GM13976 (cell line): ENCODE measurements at regions not wholly inside any gene's neighbourhood (a gene's known extent, or its start where the extent isn't known, plus 50 kb on each side); places are given as distances from the start of the nearest gene placed in this dataset.

Source experiments
- DNase-seq: peaks from one replicate; pipeline ENCODE4 v3.0.0; 2012; ENCODE audit warnings: low spot score
- in situ Hi-C: fragments of 300-500 bp; cut with MboI; formaldehyde crosslinking; loops from one replicate; pipeline ENCODE4 v1.12.0; 2022; ENCODE audit warnings: low sequenced_read_pairs, mixed read lengths, inconsistent platforms; ENCODE audit not compliant: unreplicated experiment
- TF ChIP-seq, protein P1 (sequence below): IDR thresholded peaks from 2 replicates; pipeline ENCODE4 v1.5.1; 2012; ENCODE audit warnings: borderline replicate concordance, mild to moderate bottlenecking; ENCODE audit not compliant: insufficient read depth; ENCODE audit errors: extremely low read depth, missing control alignments, control extremely low read depth

DNA sequence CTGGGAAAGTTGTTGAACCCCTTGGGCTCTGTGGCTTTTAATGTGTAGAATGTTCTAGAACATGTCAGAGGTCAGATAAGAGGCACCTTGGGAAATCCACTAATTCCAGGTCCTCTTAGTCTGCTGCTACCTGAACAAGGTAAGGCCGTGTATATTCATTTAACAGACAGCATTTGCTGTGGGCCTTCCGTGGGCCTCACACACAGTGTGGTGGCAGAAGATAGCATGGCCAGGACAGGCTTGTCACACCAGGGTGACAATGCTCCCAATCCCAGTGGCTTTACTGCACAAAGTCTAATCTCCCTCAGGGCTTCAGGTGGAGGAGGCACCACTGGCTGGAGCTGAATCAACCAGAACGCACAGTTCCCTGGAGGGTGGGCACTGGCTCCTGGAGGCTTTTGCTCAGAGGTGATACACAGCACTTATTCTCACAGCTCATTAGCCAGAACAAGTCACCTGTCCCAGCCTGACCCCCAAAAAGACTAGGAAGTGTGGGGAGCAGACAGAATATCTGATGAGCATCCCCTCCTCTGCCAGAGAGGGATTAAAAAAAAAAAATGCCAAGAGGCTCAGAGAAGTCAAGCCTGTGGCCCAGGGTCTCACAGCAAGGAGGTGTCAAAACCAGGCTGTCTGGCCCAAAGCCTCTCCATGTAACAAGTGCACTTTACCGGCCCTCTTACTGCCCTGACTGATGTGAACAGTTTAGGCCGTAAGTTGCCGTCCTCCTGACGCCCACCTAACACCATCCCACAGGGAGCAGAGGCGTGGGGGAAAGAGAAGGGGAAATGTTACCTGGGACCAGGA lies 216.9 kb upstream of the RAB6C start:
- in situ Hi-C loops = no loop called here
- DNase-seq = no peak
- TF ChIP-seq, protein P1, sequence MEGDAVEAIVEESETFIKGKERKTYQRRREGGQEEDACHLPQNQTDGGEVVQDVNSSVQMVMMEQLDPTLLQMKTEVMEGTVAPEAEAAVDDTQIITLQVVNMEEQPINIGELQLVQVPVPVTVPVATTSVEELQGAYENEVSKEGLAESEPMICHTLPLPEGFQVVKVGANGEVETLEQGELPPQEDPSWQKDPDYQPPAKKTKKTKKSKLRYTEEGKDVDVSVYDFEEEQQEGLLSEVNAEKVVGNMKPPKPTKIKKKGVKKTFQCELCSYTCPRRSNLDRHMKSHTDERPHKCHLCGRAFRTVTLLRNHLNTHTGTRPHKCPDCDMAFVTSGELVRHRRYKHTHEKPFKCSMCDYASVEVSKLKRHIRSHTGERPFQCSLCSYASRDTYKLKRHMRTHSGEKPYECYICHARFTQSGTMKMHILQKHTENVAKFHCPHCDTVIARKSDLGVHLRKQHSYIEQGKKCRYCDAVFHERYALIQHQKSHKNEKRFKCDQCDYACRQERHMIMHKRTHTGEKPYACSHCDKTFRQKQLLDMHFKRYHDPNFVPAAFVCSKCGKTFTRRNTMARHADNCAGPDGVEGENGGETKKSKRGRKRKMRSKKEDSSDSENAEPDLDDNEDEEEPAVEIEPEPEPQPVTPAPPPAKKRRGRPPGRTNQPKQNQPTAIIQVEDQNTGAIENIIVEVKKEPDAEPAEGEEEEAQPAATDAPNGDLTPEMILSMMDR = no peak

DNA sequence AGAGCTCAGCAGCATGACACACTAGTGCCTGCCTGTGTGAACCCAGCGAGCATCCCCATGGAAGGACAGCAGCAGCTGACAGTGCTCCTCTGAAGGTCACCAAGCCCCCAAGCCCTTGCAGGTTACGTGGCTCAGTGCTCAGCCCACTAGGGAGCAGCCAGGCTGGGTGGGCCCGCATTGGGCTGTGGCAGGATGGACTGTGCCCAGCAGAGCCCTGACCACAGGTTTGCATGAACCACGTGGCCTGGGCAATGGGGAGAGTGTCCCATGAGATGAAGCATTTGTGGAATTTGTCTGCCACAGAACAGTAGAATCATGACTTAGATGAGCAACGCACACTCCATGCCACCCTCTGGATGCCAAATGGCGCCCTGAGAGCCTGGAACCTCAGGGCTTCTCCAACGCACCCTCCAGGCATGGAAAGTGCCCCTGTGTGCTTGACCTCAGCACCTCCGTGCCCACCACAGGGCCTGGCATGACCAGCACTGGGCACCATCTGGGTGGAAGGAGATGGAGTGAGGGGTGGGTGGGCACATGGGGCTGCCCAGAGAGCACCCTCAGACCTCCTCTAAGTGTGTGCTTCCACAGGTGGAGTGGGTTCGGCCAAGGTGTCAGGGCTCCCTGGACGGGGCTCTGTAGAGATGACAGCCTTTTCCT lies 216.1 kb upstream of the RAB6C start:
- in situ Hi-C loops = no loop called here
- DNase-seq = no peak
- TF ChIP-seq, protein P1 = no peak

GRCh38 chr2:129763966-129764365 lies 215.5 kb upstream of the RAB6C start:
- TF ChIP-seq, protein P1 = no peak
- no peak for DNase-seq
- in situ Hi-C loops = no loop called here

DNA sequence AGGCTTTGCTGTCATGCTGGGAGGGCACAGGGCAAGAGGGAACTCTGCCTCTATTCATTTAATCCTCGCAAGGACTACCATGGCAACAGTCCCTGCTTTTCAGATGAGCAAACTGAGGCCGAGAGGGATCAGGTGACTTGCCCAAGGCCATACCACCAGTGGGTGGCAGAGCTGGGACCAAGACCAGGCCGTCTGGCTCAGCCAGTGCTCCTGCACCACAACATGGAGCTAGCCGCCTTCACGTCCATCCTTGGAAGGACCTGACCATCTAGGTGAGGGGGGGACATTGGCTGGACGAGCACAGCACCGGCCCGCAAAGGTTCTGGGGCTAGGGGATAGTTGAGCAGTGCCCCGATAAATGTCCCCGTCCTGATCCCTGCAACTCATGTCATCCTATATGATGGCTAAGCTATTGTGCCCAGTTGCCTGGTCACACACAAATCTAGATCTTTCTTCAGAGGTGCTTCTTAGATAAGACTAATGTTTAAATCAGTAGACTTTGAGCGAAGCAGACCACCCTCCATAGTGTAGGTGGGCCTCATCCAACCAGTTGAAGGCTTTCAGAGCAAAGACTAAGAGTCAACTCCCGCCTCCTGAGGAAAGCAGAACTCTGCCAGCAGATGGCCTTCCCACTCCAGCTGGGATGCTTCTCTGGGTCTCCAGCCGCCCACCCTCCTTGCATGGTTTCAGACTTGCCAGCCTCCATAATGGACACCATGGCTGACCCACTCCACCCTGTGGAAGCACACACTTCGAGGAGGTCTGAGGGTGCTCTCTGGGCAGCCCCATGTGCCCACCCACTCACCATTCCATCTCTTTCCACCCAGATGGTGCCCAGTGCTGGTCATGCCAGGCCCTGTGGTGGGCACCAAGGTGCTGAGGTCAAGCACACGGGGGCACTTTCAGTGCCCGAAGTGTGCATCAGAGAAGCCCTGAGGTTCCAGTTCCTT lies 214.8 kb upstream of the RAB6C start:
- DNase-seq = no peak
- TF ChIP-seq, protein P1 = no peak
- in situ Hi-C loops = no loop called here

- no peak for DNase-seq
- in situ Hi-C loops = no loop called here
- TF ChIP-seq, protein P1 = no peak
Observed at GRCh38 chr2:129765326-129765677, 214.2 kb upstream of the RAB6C start.

GRCh38 chr2:129765678-129766351 lies 213.7 kb upstream of the RAB6C start:
- TF ChIP-seq, protein P1 = no peak
- DNase-seq = no peak
- in situ Hi-C loops = no loop called here
